Uterus (tissue), 3 donors: ENCODE measurements at regions not wholly inside any gene's neighbourhood (a gene's known extent, or its start where the extent isn't known, plus 50 kb on each side); places are given as distances from the start of the nearest gene placed in this dataset.

ENCODE experiments used
- DNase-seq, 2 donors: peaks; one replicate each; pipeline ENCODE4 v3.0.0-alpha.2; 2019 to 2020
- H3K27ac ChIP-seq, 2 donors: fragments of 200-600 bp; sonication (generic); 1 replicate in 1 of 2; 2 replicates in 1 of 2; pipeline ENCODE4 v1.5.1; 2016 to 2018
- H3K27me3 ChIP-seq, 2 donors: fragments of 200-600 bp; sonication (generic); one replicate each; pipeline ENCODE4 v1.5.1; 2018 to 2019; ENCODE audit warnings: control low read depth in 1 of 2
- H3K36me3 ChIP-seq, 2 donors: fragments of 200-600 bp; sonication (generic); one replicate each; pipeline ENCODE4 v1.5.1; 2019; ENCODE audit warnings: control low read depth in 1 of 2
- H3K4me1 ChIP-seq, 2 donors: fragments of 200-600 bp; sonication (generic); one replicate each; pipeline ENCODE4 v1.5.1; 2018 to 2019; ENCODE audit warnings: control low read depth in 1 of 2
- H3K4me3 ChIP-seq, 2 donors: fragments of 200-600 bp; sonication (generic); 1 replicate in 1 of 2; 2 replicates in 1 of 2; pipeline ENCODE4 v1.5.1; 2018 to 2019; ENCODE audit warnings: mild to moderate bottlenecking in 1 of 2
- H3K9me3 ChIP-seq, 2 donors: fragments of 200-600 bp; sonication (generic); one replicate each; pipeline ENCODE4 v1.5.1; 2019; ENCODE audit warnings: control low read depth in 1 of 2
- CTCF ChIP-seq, 4 experiments: fragments of 200-600 bp in 2 of 4; fragments of 450-650 bp in 2 of 4; sonication (generic) in 2 of 4; IDR thresholded peaks; one replicate each; pipeline ENCODE4 v1.5.1; 2016 to 2019; ENCODE audit warnings: antibody characterized with exemption in 4 of 4, mild to moderate bottlenecking in 2 of 4, moderate library complexity in 1 of 4
- POLR2A ChIP-seq, 2 donors: fragments of 450-650 bp; IDR thresholded peaks; one replicate each; pipeline ENCODE4 v1.6.1; 2016; ENCODE audit warnings: antibody characterized with exemption in 2 of 2, mild to moderate bottlenecking in 1 of 2, moderate library complexity in 1 of 2
- intact Hi-C: fragments of 100-400 bp; cut with DNase I; formaldehyde crosslinking; loops from one replicate; pipeline ENCODE4 v1.15.1; 2023; ENCODE audit warnings: low total_unique reads
- donor health status: DM: yes; HTN: yes; CAD: no.

- H3K27me3 ChIP-seq = no peaks in the 10 kb centered on the region
- TF ChIP-seq CTCF (IDR thresholded peaks at IDR 0.05) (no peak), POLR2A (IDR thresholded peaks at IDR 0.05) (no peak)
- H3K4me3 ChIP-seq = no peak overlapping the region
- intact Hi-C loops = no loop called here
- H3K4me1 ChIP-seq = peaks cover 0 to 7% of the 10 kb centered on the region in 2 donors
- H3K27ac ChIP-seq = no peak overlapping the region
- no peaks in the 10 kb centered on the region for H3K36me3 ChIP-seq
- DNase-seq = no peak
- H3K9me3 ChIP-seq = no peaks in the 10 kb centered on the region
These were observed 80.1 kb upstream of the NPAS2 start for GRCh38 chr2:100739735-100740432.

- TF ChIP-seq CTCF (IDR thresholded peaks at IDR 0.05) (no peak), POLR2A (IDR thresholded peaks at IDR 0.05) (no peak)
- no peak for DNase-seq
- Histone ChIP-seq H3K36me3 (no peaks in the 10 kb centered on the region), H3K27ac (peak overlapping the region in 1 of 2 donors; percentile 76), H3K4me3 (no peak overlapping the region), H3K27me3 (no peaks in the 10 kb centered on the region), H3K9me3 (no peaks in the 10 kb centered on the region), H3K4me1 (peaks cover 0 to 7% of the 10 kb centered on the region in 2 donors)
- intact Hi-C loops = no loop called here
These were observed 78.1 kb upstream of the NPAS2 start for GRCh38 chr2:100741880-100742276.

- H3K4me3 ChIP-seq = no peak overlapping the region
- peak; percentile 71 to 85 for DNase-seq
- intact Hi-C loops = no loop called here
These were observed 77.4 kb upstream of the NPAS2 start for GRCh38 chr2:100742277-100743254.

GRCh38 chr2:100743741-100744140 is 76.2 kb upstream of the NPAS2 start:
- Histone ChIP-seq H3K4me3 (no peak overlapping the region), H3K9me3 (no peaks in the 10 kb centered on the region), H3K27ac (no peak overlapping the region), H3K36me3 (no peaks in the 10 kb centered on the region), H3K4me1 (peaks cover 0 to 7% of the 10 kb centered on the region in 2 donors), H3K27me3 (no peaks in the 10 kb centered on the region)
- TF ChIP-seq POLR2A (IDR thresholded peaks at IDR 0.05) (no peak), CTCF (IDR thresholded peaks at IDR 0.05) (no peak)
- DNase-seq = no peak
- intact Hi-C loops = no loop called here

More at GRCh38 chr2:100742277-100743254, 77.4 kb upstream of the NPAS2 start:
- no peaks in the 10 kb centered on the region for H3K36me3 ChIP-seq
- H3K27me3 ChIP-seq = no peaks in the 10 kb centered on the region
- peaks cover 0 to 7% of the 10 kb centered on the region in 2 donors for H3K4me1 ChIP-seq
- peak overlapping the region; percentile 25 to 76 for H3K27ac ChIP-seq
- TF ChIP-seq CTCF (IDR thresholded peaks at IDR 0.05) (no peak), POLR2A (IDR thresholded peaks at IDR 0.05) (no peak)
- H3K9me3 ChIP-seq = no peaks in the 10 kb centered on the region

- H3K36me3 ChIP-seq = no peaks in the 10 kb centered on the region
- no peak for TF ChIP-seq POLR2A (IDR thresholded peaks at IDR 0.05)
- no peak for TF ChIP-seq CTCF (IDR thresholded peaks at IDR 0.05)
These were observed 75.8 kb upstream of the NPAS2 start for GRCh38 chr2:100744184-100744583.

More at GRCh38 chr2:100744184-100744583, 75.8 kb upstream of the NPAS2 start:
- Histone ChIP-seq H3K27me3 (no peaks in the 10 kb centered on the region), H3K4me1 (peaks cover 0 to 7% of the 10 kb centered on the region in 2 donors), H3K9me3 (no peaks in the 10 kb centered on the region), H3K4me3 (no peak overlapping the region), H3K27ac (no peak overlapping the region)
- no peak for DNase-seq
- intact Hi-C loops = no loop called here
